GM12892 (cell line): ENCODE measurements at regions not wholly inside any gene's neighbourhood (a gene's known extent, or its start where the extent isn't known, plus 50 kb on each side); places are given as distances from the start of the nearest gene placed in this dataset.

Experiments
- POLR2A ChIP-seq: IDR thresholded peaks from 2 replicates; pipeline ENCODE4 v1.6.1; 2011; ENCODE audit warnings: low read depth, low read length, control low read depth
- POLR2AphosphoS5 ChIP-seq: IDR thresholded peaks from 2 replicates; pipeline ENCODE4 v1.6.1; 2011; ENCODE audit warnings: low read depth, low read length, control low read depth
- TAF1 ChIP-seq: IDR thresholded peaks from 2 replicates; pipeline ENCODE4 v1.6.1; 2011; ENCODE audit warnings: low read depth, mild to moderate bottlenecking, control low read depth, low read length, borderline replicate concordance

- TF ChIP-seq POLR2A, result no peak
- no peak for TF ChIP-seq POLR2AphosphoS5
- no peak for TF ChIP-seq TAF1
Observed at GRCh38 chr17:69723741-69724140, 309.2 kb downstream of the MAP2K6 start.
